Iris pigment epithelial cell (primary cell): ENCODE measurements at regions not wholly inside any gene's neighbourhood (a gene's known extent, or its start where the extent isn't known, plus 50 kb on each side); places are given as distances from the start of the nearest gene placed in this dataset.
"Not testable (repeated sequence)": the region's sequence is repeated elsewhere in the genome, so short reads cannot be mapped to it uniquely, and the experiment has no call there.

ENCODE experiments used
- DNase-seq: peaks from one replicate; pipeline ENCODE4 v3.0.0-alpha.2; 2011; ENCODE audit warnings: low read depth

GRCh38 chr4:10898072-10898471 is 213.5 kb upstream of the CLNK start:
- no peak for DNase-seq

- no peak for DNase-seq
These were observed 212.5 kb upstream of the CLNK start for GRCh38 chr4:10897076-10897475.

- DNase-seq = no peak
These were observed 208.8 kb upstream of the CLNK start for GRCh38 chr4:10893395-10893794.

- DNase-seq = no peak
These were observed 207.3 kb upstream of the CLNK start for GRCh38 chr4:10891866-10892265.

GRCh38 chr4:10889819-10890218 is 205.3 kb upstream of the CLNK start:
- DNase-seq = no peak

- DNase-seq = peak; percentile 17
These were observed 195.0 kb upstream of the CLNK start for GRCh38 chr4:10879411-10880110.

- DNase-seq = no peak
These were observed 194.3 kb upstream of the CLNK start for GRCh38 chr4:10878861-10879260.

- DNase-seq = peak; percentile 3
These were observed 192.5 kb upstream of the CLNK start for GRCh38 chr4:10877076-10877475.

- no peak for DNase-seq
These were observed 190.7 kb upstream of the CLNK start for GRCh38 chr4:10875144-10875799.

GRCh38 chr4:10873809-10874208 is 189.2 kb upstream of the CLNK start:
- no peak for DNase-seq

- no peak for DNase-seq
These were observed 188.4 kb upstream of the CLNK start for GRCh38 chr4:10872833-10873517.

GRCh38 chr4:10866666-10867065 is 182.1 kb upstream of the CLNK start:
- DNase-seq = no peak

GRCh38 chr4:10861036-10861435 is 176.5 kb upstream of the CLNK start:
- DNase-seq = no peak

- DNase-seq = no peak
These were observed 171.8 kb upstream of the CLNK start for GRCh38 chr4:10856271-10856782.

- DNase-seq = no peak
These were observed 168.6 kb upstream of the CLNK start for GRCh38 chr4:10853196-10853595.

GRCh38 chr4:10841697-10842096 is 157.1 kb upstream of the CLNK start:
- DNase-seq = no peak

- DNase-seq = no peak
These were observed 152.6 kb upstream of the CLNK start for GRCh38 chr4:10837151-10837550.

- no peak for DNase-seq
These were observed 148.4 kb upstream of the CLNK start for GRCh38 chr4:10832806-10833628.

GRCh38 chr4:10831727-10832408 is 147.3 kb upstream of the CLNK start:
- DNase-seq = no peak

GRCh38 chr4:10828918-10829538 is 144.5 kb upstream of the CLNK start:
- not testable (repeated sequence) for DNase-seq

GRCh38 chr4:10821826-10822225 is 137.3 kb upstream of the CLNK start:
- no peak for DNase-seq
